Right hindlimb (tissue), 1 donor: ENCODE measurements at regions not wholly inside any gene's neighbourhood (a gene's known extent, or its start where the extent isn't known, plus 50 kb on each side); places are given as distances from the start of the nearest gene placed in this dataset.

Experiments used
- DNase-seq: peaks from one replicate; pipeline ENCODE4 v3.0.0-alpha.2; 2018

GRCh38 chr19:28245937-28246336 is 967.0 kb downstream of the UQCRFS1 start:
- no peak for DNase-seq

DNA sequence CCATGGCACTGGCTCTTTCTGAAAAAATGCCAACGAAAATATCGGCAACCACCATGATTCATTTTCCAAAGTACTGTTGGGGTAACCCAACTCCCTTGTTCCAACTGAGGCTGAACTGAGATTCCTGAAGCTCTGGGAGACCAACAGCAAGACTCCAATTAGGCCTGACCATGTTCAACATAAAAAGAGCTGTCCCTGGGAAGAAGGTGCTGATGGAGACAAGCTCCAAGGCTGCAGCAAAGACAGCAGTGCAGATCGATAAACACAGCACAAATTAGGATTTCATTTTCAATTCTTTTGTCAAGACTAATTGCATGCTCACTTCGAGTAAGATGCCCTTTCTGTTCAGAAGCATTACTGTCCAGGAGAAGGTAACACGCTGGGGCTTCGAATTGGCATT is 968.0 kb downstream of the UQCRFS1 start:
- DNase-seq, result no peak

- no peak for DNase-seq
These were observed 970.5 kb downstream of the UQCRFS1 start for GRCh38 chr19:28242317-28242927.

GRCh38 chr19:28239270-28239669 is 973.7 kb downstream of the UQCRFS1 start:
- no peak for DNase-seq

- no peak for DNase-seq
These were observed 974.6 kb downstream of the UQCRFS1 start for GRCh38 chr19:28238270-28238820.

DNA sequence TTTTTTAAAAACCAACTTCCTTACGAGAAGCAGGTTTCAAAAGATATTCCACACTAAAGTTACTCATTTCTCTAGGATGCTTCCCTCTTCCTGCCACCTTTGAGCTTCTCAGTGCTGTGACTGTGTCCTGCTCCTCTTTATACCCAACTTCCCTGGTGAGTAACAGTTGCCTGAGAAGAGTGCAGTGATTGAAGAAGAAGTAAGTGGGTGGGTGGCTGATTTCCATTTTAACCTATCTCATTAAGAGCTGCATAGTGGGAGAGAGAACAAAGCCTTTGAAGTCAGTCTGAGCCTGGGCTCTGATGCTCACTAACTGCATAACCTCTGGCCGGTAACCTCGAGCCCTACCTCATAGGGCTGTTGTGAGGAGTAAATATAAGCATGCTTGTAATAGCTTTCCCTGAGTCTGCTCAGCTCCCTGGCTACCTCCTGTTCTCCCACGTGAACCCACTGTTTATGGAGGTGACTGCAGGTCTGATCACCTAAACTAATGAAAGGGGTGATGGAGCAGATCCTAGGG is 977.3 kb downstream of the UQCRFS1 start:
- no peak for DNase-seq

- DNase-seq, result no peak
These were observed 978.3 kb downstream of the UQCRFS1 start for GRCh38 chr19:28234637-28235036.

- DNase-seq, result no peak
These were observed 984.1 kb downstream of the UQCRFS1 start for GRCh38 chr19:28228854-28229253.

GRCh38 chr19:28224441-28224840 is 988.5 kb downstream of the UQCRFS1 start:
- no peak for DNase-seq

DNA sequence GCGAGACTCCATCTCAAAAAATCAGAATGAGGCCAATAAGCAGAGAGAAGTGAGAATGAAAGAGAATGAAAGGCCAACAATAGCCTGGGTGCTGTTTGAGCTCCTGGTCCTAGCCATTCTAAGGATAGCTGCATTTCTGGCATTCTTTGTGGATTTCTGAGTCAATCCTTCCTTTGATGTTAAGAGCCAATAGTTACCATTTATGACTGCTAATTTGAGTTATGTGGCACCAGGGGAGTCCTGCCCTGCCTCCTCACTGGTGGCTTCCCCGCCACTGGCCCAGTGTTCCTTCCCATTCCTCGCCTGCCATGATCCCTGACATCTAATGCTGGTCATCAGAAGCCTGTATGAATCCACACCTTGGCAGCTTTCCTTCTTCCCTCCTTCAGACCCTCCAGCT is 991.2 kb downstream of the UQCRFS1 start:
- DNase-seq, result no peak

DNA sequence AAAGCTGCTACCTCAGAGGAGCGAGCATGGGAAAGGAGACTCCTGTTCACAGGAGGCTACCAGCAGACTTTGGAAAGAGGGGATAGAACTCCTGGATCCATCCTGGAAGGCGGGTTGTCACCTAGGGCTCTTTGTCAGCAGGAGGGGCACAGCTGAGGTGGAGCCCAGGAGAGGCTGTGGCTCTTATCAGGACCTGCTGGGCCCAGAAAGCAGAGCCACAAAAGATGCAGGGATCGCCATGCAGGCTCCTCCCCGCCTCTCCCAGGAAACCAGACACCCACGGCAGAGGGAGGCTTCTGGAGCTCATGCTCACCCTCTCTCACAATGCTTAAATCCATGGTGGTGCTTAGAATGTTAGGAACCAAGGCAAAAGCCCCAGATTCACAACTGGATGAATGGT is 994.2 kb downstream of the UQCRFS1 start:
- no peak for DNase-seq

DNA sequence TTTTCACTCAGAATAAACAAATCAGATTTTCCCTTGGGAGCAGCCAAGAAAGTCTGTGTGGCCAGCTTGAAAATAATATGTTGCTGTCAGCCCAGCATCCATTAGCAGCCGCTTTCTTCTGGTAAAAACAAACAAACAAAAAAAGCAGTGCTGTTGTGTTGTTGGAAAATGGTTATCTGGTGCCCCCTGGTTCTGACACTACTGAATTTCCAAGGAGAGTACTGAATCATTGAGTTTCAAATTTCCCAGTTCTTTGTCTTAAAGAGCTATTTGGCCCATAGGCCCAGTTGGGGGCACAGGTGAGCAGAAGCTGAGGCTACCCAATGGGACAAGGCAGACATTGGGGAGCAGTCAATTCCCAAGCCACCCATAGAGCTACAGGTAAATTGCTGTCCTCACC is 995.9 kb downstream of the UQCRFS1 start:
- DNase-seq, result no peak

DNA sequence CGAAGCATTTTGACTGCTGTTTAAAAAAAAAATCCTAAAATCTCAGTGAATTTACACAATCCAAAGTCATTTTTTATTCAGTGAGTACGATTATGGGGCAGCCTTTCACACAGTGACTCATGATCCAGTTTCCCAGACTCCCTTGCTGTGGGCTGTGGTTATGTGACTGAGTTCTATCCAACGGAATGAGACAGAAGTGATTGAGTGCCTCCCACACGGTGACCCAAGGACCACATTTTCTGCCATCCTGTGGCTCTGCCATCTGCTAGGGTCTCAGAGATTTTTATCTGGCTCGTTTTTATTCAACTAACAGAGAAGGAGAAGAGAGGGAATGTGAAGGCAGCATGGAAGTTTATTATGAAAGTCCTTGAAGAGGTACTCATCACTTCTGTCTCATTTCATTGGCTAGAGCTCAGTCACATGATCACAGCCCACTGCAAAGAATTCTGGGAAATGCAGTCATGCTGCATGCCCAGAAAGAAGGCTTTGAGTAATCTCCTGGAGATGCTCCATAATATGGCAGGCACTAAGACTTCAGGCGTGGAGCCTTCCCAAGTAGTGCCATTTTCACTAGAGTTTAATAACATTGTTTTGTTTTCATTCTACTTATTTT is 999.4 kb downstream of the UQCRFS1 start:
- DNase-seq, result no peak

- peak; percentile 60 for DNase-seq
These were observed 1002.1 kb downstream of the UQCRFS1 start for GRCh38 chr19:28210886-28211285.

- DNase-seq, result no peak
These were observed 1004.2 kb downstream of the UQCRFS1 start for GRCh38 chr19:28208745-28209144.

DNA sequence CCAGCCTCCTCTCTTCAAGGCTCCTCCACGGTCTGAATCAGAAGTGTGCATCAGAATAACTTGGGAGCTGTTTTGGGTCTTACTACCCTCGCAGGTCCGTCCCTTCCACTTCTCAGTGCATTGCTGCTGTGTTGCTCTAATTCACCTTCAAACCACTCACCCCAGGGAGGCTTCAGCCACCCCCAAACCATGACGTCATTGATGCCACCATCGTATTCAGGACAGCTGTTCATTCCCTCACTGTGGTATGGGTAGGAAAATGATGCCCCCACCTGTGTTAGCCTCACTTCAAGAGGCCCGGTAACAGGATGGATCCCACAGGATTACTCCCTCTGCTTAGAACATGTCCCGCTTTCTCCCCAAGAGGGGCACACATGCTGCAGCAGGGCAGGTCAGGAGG is 1005.7 kb downstream of the UQCRFS1 start:
- no peak for DNase-seq

- no peak for DNase-seq
These were observed 1011.4 kb downstream of the UQCRFS1 start for GRCh38 chr19:28201462-28201943.

DNA sequence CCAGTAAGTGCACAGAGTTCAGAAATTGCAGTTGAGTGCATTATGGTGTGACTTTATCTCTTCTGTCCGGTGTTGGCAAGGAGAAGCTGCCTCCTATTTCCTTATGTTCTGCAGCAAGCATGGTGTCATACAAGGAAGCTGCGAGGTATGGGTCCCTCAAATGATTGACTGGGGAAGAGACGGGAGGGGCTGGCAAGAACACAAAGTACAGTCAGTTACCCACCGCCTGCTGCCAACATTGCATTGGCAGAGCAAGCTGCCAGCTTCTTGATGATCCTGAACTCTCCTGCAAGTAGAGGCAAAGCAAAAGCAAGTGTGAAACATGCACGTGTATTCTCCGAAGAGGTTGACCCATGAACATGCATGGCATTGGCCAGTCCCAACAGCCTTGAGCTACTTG is 1013.6 kb downstream of the UQCRFS1 start:
- DNase-seq, result no peak

DNA sequence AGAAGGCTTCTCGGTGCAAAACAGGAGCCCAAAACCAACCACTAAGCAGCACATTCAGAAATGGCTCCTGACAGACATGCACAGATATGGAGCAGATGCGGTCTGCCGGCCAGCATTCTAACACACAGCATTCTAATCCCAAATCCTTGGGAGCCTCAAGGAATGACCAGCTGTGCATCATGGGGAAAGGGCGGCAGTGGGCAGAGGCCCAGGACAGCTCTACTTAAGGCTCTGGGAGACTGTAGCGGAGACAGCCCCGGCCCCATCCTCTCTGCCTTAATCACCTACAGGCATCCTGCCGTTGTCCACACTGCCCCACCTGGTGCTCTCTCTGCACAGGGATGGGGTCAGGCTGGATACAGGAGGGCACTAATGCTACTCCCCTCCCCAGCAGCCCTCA is 1016.0 kb downstream of the UQCRFS1 start:
- peak; percentile 44 for DNase-seq

- DNase-seq, result no peak
These were observed 1016.9 kb downstream of the UQCRFS1 start for GRCh38 chr19:28196101-28196500.

DNA sequence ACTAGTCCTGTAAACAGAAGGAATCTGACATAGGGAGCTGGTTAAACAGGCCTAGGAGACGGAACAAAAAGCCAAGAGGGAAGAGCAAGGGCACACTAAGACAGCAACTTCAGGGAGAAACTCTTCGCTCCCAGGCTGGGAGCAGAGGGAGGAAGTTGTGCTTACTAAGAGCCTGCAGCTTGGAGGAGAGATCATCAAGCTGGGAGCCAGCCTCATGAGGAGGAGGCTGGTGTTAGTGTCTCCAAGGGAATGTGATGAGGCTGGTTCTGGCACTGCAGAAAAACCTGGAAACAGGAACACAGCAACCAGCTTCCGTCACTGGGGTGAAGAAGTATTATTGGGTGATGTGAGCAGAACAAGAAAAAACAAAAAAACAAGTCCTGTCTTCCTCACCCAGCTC is 1027.3 kb downstream of the UQCRFS1 start:
- DNase-seq, result no peak

GRCh38 chr19:28184997-28185396 is 1028.0 kb downstream of the UQCRFS1 start:
- no peak for DNase-seq

DNA sequence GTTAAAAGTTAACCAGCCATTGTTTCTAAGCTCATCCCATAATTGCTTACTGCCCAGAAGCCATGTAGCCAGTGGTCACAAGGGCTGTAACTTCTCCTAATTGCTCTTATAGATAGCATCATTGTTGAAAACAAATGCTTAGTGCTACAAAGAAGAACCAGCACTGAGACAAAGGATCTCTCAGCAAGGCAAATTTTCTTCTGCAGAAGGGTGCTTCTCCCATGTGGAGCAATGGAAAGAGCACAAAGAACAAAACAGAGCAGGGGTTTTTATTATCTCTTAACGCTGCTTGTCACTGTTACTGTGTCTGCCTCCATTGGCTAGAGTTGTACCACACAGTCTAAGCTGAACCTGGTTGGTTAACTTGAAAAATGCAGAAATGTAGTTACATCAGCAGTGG is 1036.8 kb downstream of the UQCRFS1 start:
- no peak for DNase-seq

- DNase-seq, result no peak
These were observed 1041.0 kb downstream of the UQCRFS1 start for GRCh38 chr19:28171983-28172382.
